ENCODE measurements at regions not wholly inside any gene's neighbourhood (a gene's known extent, or its start where the extent isn't known, plus 50 kb on each side); places are given as distances from the start of the nearest gene placed in this dataset.

DNA sequence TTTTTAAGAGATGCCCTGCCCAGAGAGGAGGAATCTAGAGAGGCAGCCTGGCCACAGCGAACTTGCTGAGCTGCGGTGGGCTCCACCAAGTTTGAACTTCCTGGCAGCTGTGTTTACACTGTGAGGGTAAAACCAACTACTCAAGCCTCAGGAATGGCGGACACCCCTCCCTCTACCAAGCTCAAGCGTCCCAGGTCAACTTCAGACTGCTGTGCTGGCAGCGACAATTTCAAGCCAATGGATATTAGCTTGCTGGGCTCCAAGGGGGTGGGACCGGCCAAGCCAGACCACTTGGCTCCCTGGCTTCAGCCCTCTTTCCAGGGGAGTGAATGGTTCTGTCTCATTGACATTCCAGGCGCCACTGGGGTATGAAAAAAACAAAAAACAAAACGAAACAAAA is 289.4 kb downstream of the KCNS3 start:
- TF ChIP-seq, protein P1, sequence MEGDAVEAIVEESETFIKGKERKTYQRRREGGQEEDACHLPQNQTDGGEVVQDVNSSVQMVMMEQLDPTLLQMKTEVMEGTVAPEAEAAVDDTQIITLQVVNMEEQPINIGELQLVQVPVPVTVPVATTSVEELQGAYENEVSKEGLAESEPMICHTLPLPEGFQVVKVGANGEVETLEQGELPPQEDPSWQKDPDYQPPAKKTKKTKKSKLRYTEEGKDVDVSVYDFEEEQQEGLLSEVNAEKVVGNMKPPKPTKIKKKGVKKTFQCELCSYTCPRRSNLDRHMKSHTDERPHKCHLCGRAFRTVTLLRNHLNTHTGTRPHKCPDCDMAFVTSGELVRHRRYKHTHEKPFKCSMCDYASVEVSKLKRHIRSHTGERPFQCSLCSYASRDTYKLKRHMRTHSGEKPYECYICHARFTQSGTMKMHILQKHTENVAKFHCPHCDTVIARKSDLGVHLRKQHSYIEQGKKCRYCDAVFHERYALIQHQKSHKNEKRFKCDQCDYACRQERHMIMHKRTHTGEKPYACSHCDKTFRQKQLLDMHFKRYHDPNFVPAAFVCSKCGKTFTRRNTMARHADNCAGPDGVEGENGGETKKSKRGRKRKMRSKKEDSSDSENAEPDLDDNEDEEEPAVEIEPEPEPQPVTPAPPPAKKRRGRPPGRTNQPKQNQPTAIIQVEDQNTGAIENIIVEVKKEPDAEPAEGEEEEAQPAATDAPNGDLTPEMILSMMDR (IDR thresholded peaks at IDR 0.05): no peak
- TF ChIP-seq POLR2A (IDR thresholded peaks at IDR 0.05): no peak
